SK-N-MC (cell line): ENCODE measurements at regions not wholly inside any gene's neighbourhood (a gene's known extent, or its start where the extent isn't known, plus 50 kb on each side); places are given as distances from the start of the nearest gene placed in this dataset.

Experiments
- EZH2 ChIP-seq: fragments of 200-600 bp; sonication (generic); IDR thresholded peaks from one replicate; pipeline ENCODE4 v1.6.1; 2017; ENCODE audit warnings: antibody characterized with exemption
- FOXP2 ChIP-seq: optimal IDR thresholded peaks from 2 replicates; pipeline ENCODE3; 2011; ENCODE audit warnings: mild to moderate bottlenecking, moderate library complexity; ENCODE audit not compliant: insufficient read depth; ENCODE audit errors: extremely low read length, control extremely low read depth
- POLR2AphosphoS5 ChIP-seq: IDR thresholded peaks from 2 replicates; pipeline ENCODE4 v1.6.1; 2012; ENCODE audit warnings: mild to moderate bottlenecking, low read depth, low read length, borderline replicate concordance

DNA sequence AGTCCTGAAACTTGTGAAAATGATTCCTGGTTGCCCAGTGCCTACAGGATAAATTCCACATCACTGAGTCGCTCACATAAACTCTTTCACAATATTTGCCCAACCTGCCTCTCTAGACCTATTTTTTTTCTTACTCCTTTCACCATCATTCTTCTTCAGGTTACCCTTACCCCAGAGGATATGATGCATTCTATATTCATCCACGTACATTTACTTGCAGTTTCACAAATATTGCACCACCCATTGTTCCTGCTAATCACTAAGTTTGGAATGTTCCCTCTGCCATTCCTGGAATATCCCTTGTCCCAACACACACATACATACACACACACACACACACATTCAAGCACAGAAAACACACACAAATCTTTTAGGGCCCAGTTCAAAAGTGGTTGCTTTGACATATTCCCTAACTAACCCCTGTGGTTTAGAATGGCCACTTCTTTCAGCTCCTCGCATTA, 379.5 kb downstream of the ETS1 start:
- no peak for TF ChIP-seq EZH2
- TF ChIP-seq POLR2AphosphoS5, result no peak
- TF ChIP-seq FOXP2, result no peak
